ENCODE measurements at regions not wholly inside any gene's neighbourhood (a gene's known extent, or its start where the extent isn't known, plus 50 kb on each side); places are given as distances from the start of the nearest gene placed in this dataset.
"Not testable (repeated sequence)": the region's sequence is repeated elsewhere in the genome, so short reads cannot be mapped to it uniquely, and the experiment has no call there.

DNA sequence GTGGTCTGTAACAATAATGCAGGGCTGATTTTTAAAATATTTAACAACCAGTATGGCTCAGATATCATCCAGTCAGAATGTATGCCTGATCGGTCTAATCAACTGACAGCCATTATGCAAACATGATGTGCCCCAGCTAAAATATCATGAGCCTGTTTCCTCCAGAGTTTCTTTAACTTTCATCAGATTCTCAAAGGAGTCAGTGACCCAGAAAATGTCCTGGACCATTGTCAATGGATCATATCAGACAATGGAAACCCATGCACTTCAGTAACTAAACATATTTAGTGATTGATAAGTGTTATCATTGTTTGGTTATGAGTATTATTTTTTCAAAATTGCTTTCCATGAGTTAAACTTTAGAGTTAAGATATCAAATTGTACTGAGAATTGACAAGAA is 173.5 kb downstream of the LMBRD1 start:
- DNase-seq = no peak
- intact Hi-C loops (cut with DNase I) = no loop called here

GRCh38 chr6:69622924-69623323 is 173.9 kb downstream of the LMBRD1 start:
- intact Hi-C loops (cut with DNase I) = no loop called here
- no peak for DNase-seq

DNA sequence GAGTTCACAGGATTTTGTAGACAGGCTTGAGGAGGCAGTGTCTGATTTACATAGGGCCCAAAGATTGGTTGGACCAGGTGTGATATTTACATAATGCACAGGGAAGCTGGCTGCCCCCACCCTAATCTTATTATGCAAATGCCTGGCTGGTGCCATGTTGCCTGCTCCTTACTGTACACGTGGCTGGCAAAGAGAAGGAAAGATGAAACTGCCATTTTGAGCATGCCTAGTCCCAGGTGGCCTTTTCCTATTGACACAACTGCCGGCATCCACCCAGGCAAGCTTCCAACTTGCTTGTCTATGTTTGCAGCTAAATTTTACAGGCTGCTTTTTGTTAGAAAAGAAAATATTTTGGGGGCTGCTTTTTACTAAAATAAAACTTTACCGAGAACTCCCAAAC is 174.6 kb downstream of the LMBRD1 start:
- DNase-seq = no peak
- intact Hi-C loops (cut with DNase I) = no loop called here

DNA sequence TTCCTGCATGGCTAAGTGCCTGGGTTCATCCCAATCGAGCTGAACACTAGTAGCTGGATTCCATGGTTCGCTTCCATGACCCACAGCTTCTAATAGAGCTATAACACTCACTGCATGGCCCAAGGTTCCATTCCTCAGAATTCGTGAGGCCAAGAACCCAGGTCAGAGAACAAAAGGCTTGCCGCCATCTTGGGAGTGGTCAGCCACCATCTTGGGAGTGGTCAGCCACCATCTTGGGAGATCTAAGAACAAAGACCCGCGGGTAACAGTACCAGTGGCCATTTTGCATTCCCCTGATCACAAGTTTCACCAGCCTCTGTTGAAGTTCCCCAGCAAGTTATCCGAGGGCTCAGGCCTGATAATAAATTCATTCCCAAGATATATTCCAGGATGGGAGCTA is 179.6 kb downstream of the LMBRD1 start:
- DNase-seq = no peak
- intact Hi-C loops (cut with DNase I) = no loop called here

DNA sequence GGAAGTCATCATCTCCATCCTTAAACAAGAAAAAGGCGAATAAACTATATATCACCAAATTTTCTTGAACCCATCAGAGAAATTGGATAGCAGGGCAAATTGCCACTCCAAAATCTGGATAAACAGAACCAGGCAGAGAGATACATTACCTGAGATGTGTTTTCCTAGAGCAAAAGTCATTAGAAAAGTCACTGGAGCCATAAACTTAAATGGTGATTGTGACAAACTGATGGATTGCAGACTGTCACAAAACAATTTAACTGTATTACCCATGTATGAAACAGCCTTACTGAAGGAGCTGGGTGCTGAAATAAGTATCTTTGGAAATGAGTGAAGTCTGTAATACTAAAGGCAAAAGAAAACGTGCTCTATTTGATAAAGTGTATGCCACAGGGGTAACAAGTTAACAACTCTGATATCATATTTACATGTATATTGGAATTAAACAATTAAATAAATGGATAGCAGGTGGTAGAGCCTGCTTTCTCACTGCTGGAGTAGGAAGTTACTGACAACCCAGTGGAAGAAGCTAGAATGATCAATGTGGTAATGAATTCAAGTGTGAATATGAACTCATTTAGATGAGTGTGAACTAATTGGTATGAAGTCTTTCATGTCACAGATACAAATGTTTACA is 186.9 kb downstream of the LMBRD1 start:
- no peak for DNase-seq
- intact Hi-C loops (cut with DNase I) = no loop called here

DNA sequence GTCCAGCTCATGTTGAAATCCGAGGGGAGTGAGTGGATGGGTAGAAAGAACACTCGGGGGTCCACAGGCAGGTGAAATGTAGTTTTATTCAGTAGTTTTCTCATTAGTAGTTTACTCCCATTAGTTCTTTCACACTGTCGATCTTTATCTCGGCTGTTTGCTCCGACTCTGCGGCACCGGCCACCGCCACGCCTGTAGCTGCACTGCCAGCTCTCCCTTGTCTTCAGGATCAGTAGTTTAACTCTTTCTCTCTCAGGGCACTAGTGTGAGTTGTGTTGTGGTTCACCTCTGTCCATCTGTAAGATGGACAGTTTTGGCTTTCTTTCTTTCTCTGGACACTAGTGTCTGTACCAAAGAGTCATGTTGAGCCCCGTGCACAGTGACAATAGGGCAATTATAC is 195.7 kb downstream of the LMBRD1 start:
- intact Hi-C loops (cut with DNase I) = no loop called here
- no peak for DNase-seq

DNA sequence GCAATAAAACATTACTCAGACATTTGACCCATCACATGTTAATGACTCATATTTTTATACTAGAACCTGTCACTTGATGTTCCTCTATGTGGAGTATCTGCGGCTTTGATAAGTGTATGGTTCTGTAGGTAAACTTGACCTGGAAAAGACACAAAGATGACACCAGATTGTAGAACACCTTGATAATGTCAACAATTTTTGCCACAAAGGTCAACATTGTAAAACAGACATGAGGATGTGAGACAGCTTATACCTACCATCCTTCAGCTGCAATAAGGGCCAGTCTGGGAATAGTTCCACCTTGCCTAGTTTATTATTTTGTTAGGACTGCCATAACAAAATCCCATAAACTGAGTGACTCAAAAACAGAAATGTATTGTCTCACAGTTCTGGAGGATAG is 202.4 kb downstream of the LMBRD1 start:
- intact Hi-C loops (cut with DNase I) = no loop called here
- DNase-seq = no peak

GRCh38 chr6:69593706-69594105 is 203.1 kb downstream of the LMBRD1 start:
- intact Hi-C loops (cut with DNase I) = no loop called here
- DNase-seq = no peak

- intact Hi-C loops (cut with DNase I) = no loop called here
- DNase-seq = no peak
Measured at GRCh38 chr6:69589626-69590025, 207.2 kb downstream of the LMBRD1 start.

GRCh38 chr6:69584913-69585729 is 211.7 kb downstream of the LMBRD1 start:
- DNase-seq = peak in 21 of 42 donors; percentile 7 to 59 (median 27)
- intact Hi-C loops (cut with DNase I) = no loop called here

DNA sequence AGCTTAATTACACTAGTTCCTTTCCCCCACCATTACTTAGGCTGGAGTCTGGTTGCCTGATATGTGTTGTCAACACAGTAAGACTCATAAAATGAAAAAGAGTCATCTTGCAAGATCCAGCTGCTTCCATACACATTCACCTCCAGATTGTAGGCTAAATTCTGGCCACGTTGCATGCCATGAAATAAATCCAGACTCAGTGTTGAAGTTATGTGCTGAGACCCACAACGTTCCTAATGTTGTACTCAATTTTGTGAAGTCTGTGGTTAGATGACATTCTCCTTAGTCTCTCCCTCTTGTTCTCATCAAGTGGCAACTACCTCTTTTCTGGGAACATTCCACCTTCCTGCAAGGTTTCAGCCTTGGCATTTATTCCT is 212.3 kb downstream of the LMBRD1 start:
- peak in 5 of 42 donors; percentile 17 to 35 (median 19) for DNase-seq
- intact Hi-C loops (cut with DNase I) = no loop called here

- no peak for DNase-seq
- intact Hi-C loops (cut with DNase I) = no loop called here
Measured at GRCh38 chr6:69581581-69581980, 215.2 kb downstream of the LMBRD1 start.

GRCh38 chr6:69580706-69581105 is 216.1 kb downstream of the LMBRD1 start:
- intact Hi-C loops (cut with DNase I) = no loop called here
- DNase-seq = no peak

DNA sequence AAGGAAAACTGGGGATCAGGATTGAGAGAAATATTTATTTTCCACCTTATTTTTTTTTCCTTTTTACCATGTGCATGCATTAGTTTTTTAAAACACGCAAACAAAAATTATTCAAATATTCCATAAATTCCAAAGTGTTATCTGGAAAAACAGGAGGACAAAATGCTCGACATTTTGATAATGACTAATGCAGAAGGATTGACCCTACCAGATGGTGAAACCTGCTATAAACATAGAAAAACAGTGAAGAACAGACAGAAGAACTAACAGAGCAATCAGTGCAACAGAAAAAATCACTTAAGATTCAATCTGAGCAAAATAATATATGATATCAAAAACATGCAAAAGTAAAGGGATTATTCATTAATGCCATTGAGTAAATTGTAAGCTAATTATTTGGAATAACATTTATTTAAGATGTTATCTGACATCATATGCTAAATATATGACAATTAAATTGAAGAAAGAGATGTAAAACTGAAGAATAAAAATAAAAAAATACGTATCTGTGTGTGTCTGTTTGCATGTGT is 218.4 kb downstream of the LMBRD1 start:
- DNase-seq = no peak
- intact Hi-C loops (cut with DNase I) = no loop called here

- no peak for DNase-seq
- intact Hi-C loops (cut with DNase I) = no loop called here
Measured at GRCh38 chr6:69571234-69571633, 225.6 kb downstream of the LMBRD1 start.

DNA sequence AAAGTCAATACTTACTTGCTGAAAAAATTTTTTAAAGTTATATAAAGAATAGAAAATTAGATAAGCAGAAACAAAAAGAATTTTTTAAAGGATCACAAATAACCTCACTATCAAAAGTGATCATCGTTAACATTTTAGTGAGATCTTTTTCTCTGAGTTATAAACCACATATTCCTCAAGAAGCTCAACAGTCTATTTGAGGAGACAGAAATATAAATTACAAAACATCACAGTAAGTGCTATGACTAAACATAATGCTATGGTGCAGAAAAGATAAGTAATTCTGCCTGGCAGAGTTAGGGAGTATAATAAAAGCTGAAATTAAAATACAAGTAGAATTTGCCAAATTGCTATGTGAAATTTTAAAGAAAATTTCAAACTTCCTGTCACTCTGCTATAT is 226.7 kb downstream of the LMBRD1 start:
- intact Hi-C loops (cut with DNase I) = no loop called here
- no peak for DNase-seq

- intact Hi-C loops (cut with DNase I); DNase-seq: not testable (repeated sequence)
Measured at GRCh38 chr6:69560597-69560996, 236.2 kb downstream of the LMBRD1 start.

GRCh38 chr6:69555088-69555638 is 241.6 kb downstream of the LMBRD1 start:
- no peak for DNase-seq
- intact Hi-C loops (cut with DNase I) = no loop called here

- DNase-seq = no peak
- intact Hi-C loops (cut with DNase I) = no loop called here
Measured at GRCh38 chr6:69542494-69542893, 254.3 kb downstream of the LMBRD1 start.

- intact Hi-C loops (cut with DNase I) = no loop called here
- DNase-seq = no peak
Measured at GRCh38 chr6:69527921-69528476, 268.8 kb downstream of the LMBRD1 start.

Measured in head of caudate nucleus (tissue), 42 donors.